GM13977 (cell line): ENCODE measurements at regions not wholly inside any gene's neighbourhood (a gene's known extent, or its start where the extent isn't known, plus 50 kb on each side); places are given as distances from the start of the nearest gene placed in this dataset.

ENCODE experiments used
- DNase-seq: peaks from one replicate; pipeline ENCODE4 v3.0.0; 2012; ENCODE audit warnings: low spot score
- CTCF ChIP-seq: IDR thresholded peaks from 2 replicates; pipeline ENCODE4 v1.5.1; 2012; ENCODE audit warnings: mild to moderate bottlenecking, control low read depth; ENCODE audit not compliant: insufficient read depth; ENCODE audit errors: extremely low read depth, missing control alignments
- in situ Hi-C: fragments of 300-500 bp; cut with MboI; formaldehyde crosslinking; loops from one replicate; pipeline ENCODE4 v1.12.0; 2022; ENCODE audit warnings: low sequenced_read_pairs, low pct_unique_long_range_greater_than_20kb, mixed read lengths, inconsistent platforms; ENCODE audit not compliant: unreplicated experiment

DNA sequence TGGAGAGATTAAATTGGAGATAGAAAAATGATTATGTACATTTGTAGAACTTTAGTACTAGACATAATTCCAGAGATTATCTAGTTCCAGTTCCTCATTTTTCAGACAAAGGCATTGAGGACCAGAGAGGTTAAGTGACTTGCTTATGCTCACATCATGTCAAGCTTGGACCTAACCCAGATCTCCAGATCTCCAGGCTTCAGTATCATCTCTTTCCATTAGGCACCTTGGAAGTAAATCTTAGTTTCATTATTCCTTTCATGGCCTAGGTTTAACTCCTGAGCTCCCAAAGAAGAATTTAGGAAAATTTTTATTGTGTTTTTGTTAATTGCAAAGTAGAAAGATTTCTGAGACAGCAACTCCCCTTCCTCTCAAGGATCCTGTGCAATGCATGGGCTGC is 148.8 kb downstream of the GATB start:
- no peak for TF ChIP-seq CTCF
- in situ Hi-C loops: loop anchor here (25.0 kb wide), 1 partner anchor 250 kb away; no protein-coding TSS in a partner anchor
- DNase-seq: no peak

GRCh38 chr4:151613290-151613689 is 147.5 kb downstream of the GATB start:
- no peak for DNase-seq
- no peak for TF ChIP-seq CTCF
- in situ Hi-C loops: loop anchor here (25.0 kb wide), 1 partner anchor 251 kb away; no protein-coding TSS in a partner anchor

- no peak for TF ChIP-seq CTCF
- DNase-seq: no peak
- in situ Hi-C loops: loop anchor here (25.0 kb wide), 1 partner anchor 252 kb away; no protein-coding TSS in a partner anchor
Observed at GRCh38 chr4:151614561-151614960, 146.2 kb downstream of the GATB start.

GRCh38 chr4:151618858-151619257 is 141.9 kb downstream of the GATB start:
- in situ Hi-C loops: loop anchor here (25.0 kb wide), 1 partner anchor 257 kb away; no protein-coding TSS in a partner anchor
- TF ChIP-seq CTCF: no peak
- no peak for DNase-seq

GRCh38 chr4:151620066-151620465 is 140.7 kb downstream of the GATB start:
- in situ Hi-C loops: loop anchor here (25.0 kb wide), 1 partner anchor 258 kb away; no protein-coding TSS in a partner anchor
- no peak for DNase-seq
- TF ChIP-seq CTCF: no peak
